ENCODE measurements at regions not wholly inside any gene's neighbourhood (a gene's known extent, or its start where the extent isn't known, plus 50 kb on each side); places are given as distances from the start of the nearest gene placed in this dataset.

DNA sequence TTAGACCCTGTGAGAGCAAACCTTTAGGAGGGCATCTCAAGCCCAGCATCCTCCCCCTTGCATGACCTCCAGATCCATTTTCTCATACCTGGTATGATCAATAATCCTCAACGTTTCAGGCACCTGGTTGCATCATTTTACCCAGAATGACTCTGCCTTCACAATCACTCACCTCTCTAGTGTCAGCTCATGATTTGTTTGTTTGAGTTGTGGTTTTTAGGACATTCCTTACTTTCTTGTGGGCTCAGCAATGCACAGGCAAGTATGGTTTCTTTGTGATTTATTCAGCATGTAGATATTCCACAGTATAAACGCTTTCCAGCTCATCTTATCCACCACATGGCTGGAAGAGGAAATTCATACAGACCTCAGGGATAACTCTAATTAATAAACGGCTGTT, 93.6 kb upstream of the CPEB2 start:
- no peak overlapping the region for H3K4me3 Mint-ChIP-seq
- no peaks in the 10 kb centered on the region for H3K9me3 Mint-ChIP-seq
- TF ChIP-seq, protein P1, sequence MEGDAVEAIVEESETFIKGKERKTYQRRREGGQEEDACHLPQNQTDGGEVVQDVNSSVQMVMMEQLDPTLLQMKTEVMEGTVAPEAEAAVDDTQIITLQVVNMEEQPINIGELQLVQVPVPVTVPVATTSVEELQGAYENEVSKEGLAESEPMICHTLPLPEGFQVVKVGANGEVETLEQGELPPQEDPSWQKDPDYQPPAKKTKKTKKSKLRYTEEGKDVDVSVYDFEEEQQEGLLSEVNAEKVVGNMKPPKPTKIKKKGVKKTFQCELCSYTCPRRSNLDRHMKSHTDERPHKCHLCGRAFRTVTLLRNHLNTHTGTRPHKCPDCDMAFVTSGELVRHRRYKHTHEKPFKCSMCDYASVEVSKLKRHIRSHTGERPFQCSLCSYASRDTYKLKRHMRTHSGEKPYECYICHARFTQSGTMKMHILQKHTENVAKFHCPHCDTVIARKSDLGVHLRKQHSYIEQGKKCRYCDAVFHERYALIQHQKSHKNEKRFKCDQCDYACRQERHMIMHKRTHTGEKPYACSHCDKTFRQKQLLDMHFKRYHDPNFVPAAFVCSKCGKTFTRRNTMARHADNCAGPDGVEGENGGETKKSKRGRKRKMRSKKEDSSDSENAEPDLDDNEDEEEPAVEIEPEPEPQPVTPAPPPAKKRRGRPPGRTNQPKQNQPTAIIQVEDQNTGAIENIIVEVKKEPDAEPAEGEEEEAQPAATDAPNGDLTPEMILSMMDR (IDR thresholded peaks at IDR 0.05): no peak
- H3K36me3 Mint-ChIP-seq (ENCODE audit: low read depth): no peaks in the 10 kb centered on the region
- H3K4me1 Mint-ChIP-seq: no peaks in the 10 kb centered on the region
- H3K27ac Mint-ChIP-seq: no peak overlapping the region
- H3K27me3 Mint-ChIP-seq (ENCODE audit: low read depth, poor library complexity): peaks cover 11% of the 10 kb centered on the region
- DNase-seq: no peak

DNA sequence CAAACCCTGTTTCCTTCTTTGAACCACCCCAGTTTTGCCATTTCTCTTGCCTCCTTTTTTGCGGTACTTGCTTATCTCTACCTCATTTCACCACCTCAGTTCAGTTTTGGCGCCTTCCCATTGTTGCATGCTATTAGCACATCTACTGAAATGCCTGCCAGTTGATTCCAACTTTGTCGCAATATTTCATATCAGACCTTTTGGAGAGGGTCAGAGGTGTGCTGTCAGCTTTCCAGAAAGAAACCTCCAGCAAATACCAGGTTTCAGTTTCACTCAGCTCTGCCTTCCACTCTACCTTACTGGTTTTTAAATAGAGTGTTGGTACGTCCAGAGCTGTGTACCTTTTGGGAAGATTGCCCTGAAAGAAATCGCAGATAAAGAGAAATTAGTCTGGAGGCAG, 91.9 kb upstream of the CPEB2 start:
- H3K4me1 Mint-ChIP-seq: no peaks in the 10 kb centered on the region
- H3K27me3 Mint-ChIP-seq (ENCODE audit: low read depth, poor library complexity): peaks cover 14% of the 10 kb centered on the region
- no peaks in the 10 kb centered on the region for H3K9me3 Mint-ChIP-seq
- TF ChIP-seq, protein P1 (IDR thresholded peaks at IDR 0.05): no peak
- DNase-seq: no peak
- no peak overlapping the region for H3K4me3 Mint-ChIP-seq
- no peaks in the 10 kb centered on the region for H3K36me3 Mint-ChIP-seq (ENCODE audit: low read depth)
- no peak overlapping the region for H3K27ac Mint-ChIP-seq

DNA sequence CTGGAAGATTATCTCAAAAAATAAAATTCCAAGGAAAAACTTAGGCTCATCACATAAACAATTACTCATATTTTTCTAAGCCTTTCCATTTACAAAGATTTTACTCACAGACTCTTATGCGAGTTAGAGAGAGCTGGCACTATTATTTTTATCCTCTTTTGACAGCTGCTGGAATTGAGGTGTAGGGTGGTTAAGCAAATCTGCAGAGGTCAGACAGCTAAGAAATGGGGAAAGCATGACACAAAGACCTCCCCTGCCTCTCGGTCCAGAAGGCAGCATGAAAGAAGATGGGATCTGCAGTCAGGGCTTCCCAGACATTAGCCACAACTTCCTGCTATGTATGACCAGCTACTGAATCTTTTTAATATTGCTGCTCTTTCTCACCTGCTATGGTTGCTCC, 89.9 kb upstream of the CPEB2 start:
- Mint-ChIP-seq H3K27ac (no peak overlapping the region), H3K4me1 (no peaks in the 10 kb centered on the region), H3K27me3 (ENCODE audit: low read depth, poor library complexity) (peaks cover 17% of the 10 kb centered on the region), H3K9me3 (no peaks in the 10 kb centered on the region), H3K36me3 (ENCODE audit: low read depth) (no peaks in the 10 kb centered on the region), H3K4me3 (no peak overlapping the region)
- no peak for DNase-seq
- TF ChIP-seq, protein P1 (IDR thresholded peaks at IDR 0.05): no peak

DNA sequence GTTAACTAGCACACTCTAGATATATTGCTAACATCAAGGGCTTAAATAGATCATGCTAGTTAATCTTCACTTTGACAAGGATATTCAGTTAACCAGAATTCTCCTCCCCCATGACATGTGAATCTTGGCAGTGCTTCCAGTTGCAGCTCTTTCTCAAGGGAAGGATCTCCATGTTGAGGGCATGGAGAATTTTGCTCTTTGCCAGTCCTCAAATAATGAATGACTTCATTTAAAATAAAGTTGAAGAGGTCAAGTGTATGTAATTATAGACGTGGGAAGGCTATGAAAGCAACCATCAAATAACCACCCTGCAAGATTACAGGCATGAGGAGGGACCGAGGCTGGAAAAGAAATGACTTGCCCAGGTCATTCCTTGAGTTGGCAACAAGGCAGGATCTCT, 87.3 kb upstream of the CPEB2 start:
- H3K4me3 Mint-ChIP-seq: no peak overlapping the region
- no peak overlapping the region for H3K27ac Mint-ChIP-seq
- no peak for DNase-seq
- H3K36me3 Mint-ChIP-seq (ENCODE audit: low read depth): no peaks in the 10 kb centered on the region
- H3K27me3 Mint-ChIP-seq (ENCODE audit: low read depth, poor library complexity): peaks cover 11% of the 10 kb centered on the region
- H3K4me1 Mint-ChIP-seq: no peaks in the 10 kb centered on the region
- no peaks in the 10 kb centered on the region for H3K9me3 Mint-ChIP-seq
- TF ChIP-seq, protein P1 (IDR thresholded peaks at IDR 0.05): no peak

- Mint-ChIP-seq H3K27ac (peak overlapping the region; percentile 74), H3K9me3 (no peaks in the 10 kb centered on the region), H3K4me3 (no peak overlapping the region), H3K36me3 (ENCODE audit: low read depth) (no peaks in the 10 kb centered on the region), H3K4me1 (no peaks in the 10 kb centered on the region), H3K27me3 (ENCODE audit: low read depth, poor library complexity) (peaks cover 11% of the 10 kb centered on the region)
- TF ChIP-seq, protein P1 (IDR thresholded peaks at IDR 0.05): no peak
- DNase-seq: no peak
These were observed 85.6 kb upstream of the CPEB2 start for GRCh38 chr4:14916554-14917297.

GRCh38 chr4:14917298-14917633, 85.0 kb upstream of the CPEB2 start:
- H3K36me3 Mint-ChIP-seq (ENCODE audit: low read depth): no peaks in the 10 kb centered on the region
- peaks cover 11% of the 10 kb centered on the region for H3K27me3 Mint-ChIP-seq (ENCODE audit: low read depth, poor library complexity)
- no peak for DNase-seq
- no peak overlapping the region for H3K4me3 Mint-ChIP-seq
- peak overlapping the region; percentile 74 for H3K27ac Mint-ChIP-seq
- TF ChIP-seq, protein P1 (IDR thresholded peaks at IDR 0.05): no peak
- no peaks in the 10 kb centered on the region for H3K4me1 Mint-ChIP-seq
- H3K9me3 Mint-ChIP-seq: no peaks in the 10 kb centered on the region
